CD14-positive monocyte (primary cell): ENCODE measurements at regions not wholly inside any gene's neighbourhood (a gene's known extent, or its start where the extent isn't known, plus 50 kb on each side); places are given as distances from the start of the nearest gene placed in this dataset.

Source experiments
- DNase-seq, 3 donors: peaks; one replicate each; pipeline ENCODE4 v3.0.0-alpha.2; 2011 to 2022
- H2AFZ ChIP-seq: 2 replicates; pipeline ENCODE4 v1.6.0; 2012; ENCODE audit warnings: mild to moderate bottlenecking, low read depth, low read length, inconsistent platforms; ENCODE audit not compliant: insufficient read depth, poor library complexity, severe bottlenecking
- H3K27ac ChIP-seq, 2 donors: 1 replicate in 1 of 2; 2 replicates in 1 of 2; pipeline ENCODE4 v1.5.1; 2012 to 2013; ENCODE audit warnings: low read length in 2 of 2, control low read depth in 1 of 2, inconsistent platforms in 1 of 2, low read depth in 1 of 2, mild to moderate bottlenecking in 1 of 2
- H3K27me3 ChIP-seq, 2 donors: one replicate each; pipeline versions ENCODE4 v1.6.0 to v1.6.1; 2011 to 2013; ENCODE audit warnings: low read length in 2 of 2; ENCODE audit not compliant: control insufficient read depth in 2 of 2, insufficient read depth in 2 of 2
- H3K36me3 ChIP-seq, 2 donors: replicated peaks in 1 of 2; 1 replicate in 1 of 2; 2 replicates in 1 of 2; pipeline versions ENCODE4 v1.5.1 to v1.6.1; 2012 to 2013; ENCODE audit warnings: low read length in 2 of 2, control low read depth in 1 of 2, inconsistent platforms in 1 of 2, mild to moderate bottlenecking in 1 of 2; ENCODE audit not compliant: insufficient read depth in 2 of 2, control insufficient read depth in 1 of 2
- H3K4me1 ChIP-seq, 2 donors: 1 replicate in 1 of 2; 2 replicates in 1 of 2; pipeline versions ENCODE4 v1.5.1 to v1.6.1; 2012 to 2013; ENCODE audit warnings: low read length in 2 of 2, control low read depth in 1 of 2, inconsistent platforms in 1 of 2, mild to moderate bottlenecking in 1 of 2, moderate library complexity in 1 of 2; ENCODE audit not compliant: insufficient read depth in 2 of 2, control insufficient read depth in 1 of 2
- H3K4me2 ChIP-seq: replicated peaks from 2 replicates; pipeline ENCODE3; 2012; ENCODE audit warnings: low read length, moderate library complexity, mild to moderate bottlenecking; ENCODE audit not compliant: poor library complexity, severe bottlenecking; ENCODE audit errors: extremely low read depth
- H3K4me3 ChIP-seq, 3 experiments: fragments of 200-600 bp in 1 of 3; sonication (generic) in 1 of 3; replicated peaks in 1 of 3; 1 replicate in 2 of 3; 2 replicates in 1 of 3; pipeline ENCODE4 v1.5.1; 2011 to 2013; ENCODE audit warnings: low read length in 3 of 3, mild to moderate bottlenecking in 3 of 3, control low read depth in 2 of 3, low read depth in 2 of 3, inconsistent platforms in 1 of 3, moderate library complexity in 1 of 3
- H3K79me2 ChIP-seq: 2 replicates; pipeline ENCODE4 v1.6.0; 2012; ENCODE audit warnings: mild to moderate bottlenecking, control low read depth, inconsistent platforms, low read length, moderate library complexity; ENCODE audit not compliant: insufficient read depth
- H3K9ac ChIP-seq: 2 replicates; pipeline ENCODE4 v1.6.0; 2017; ENCODE audit warnings: low read length, mild to moderate bottlenecking; ENCODE audit not compliant: insufficient read depth, poor library complexity, severe bottlenecking
- H3K9me3 ChIP-seq, 2 donors: replicated peaks in 1 of 2; 1 replicate in 1 of 2; 2 replicates in 1 of 2; pipeline versions ENCODE4 v1.5.1 to v1.6.1; 2012 to 2013; ENCODE audit warnings: low read length in 2 of 2, control low read depth in 1 of 2; ENCODE audit not compliant: control insufficient read depth in 1 of 2, insufficient read depth in 1 of 2
- H4K20me1 ChIP-seq: 2 replicates; pipeline ENCODE4 v1.6.0; 2012; ENCODE audit warnings: mild to moderate bottlenecking, low read length, control low read depth, moderate library complexity; ENCODE audit not compliant: insufficient read depth
- H3K27ac Mint-ChIP-seq, 7 donors: one replicate each; pipeline ENCODE4 v1.8.0; 2020; ENCODE audit warnings: mild to moderate bottlenecking in 7 of 7, mixed read lengths in 7 of 7, moderate library complexity in 6 of 7, inconsistent platforms in 2 of 7
- H3K27me3 Mint-ChIP-seq, 3 donors: one replicate each; pipeline ENCODE4 v1.8.0; 2021 to 2022; ENCODE audit warnings: low read depth in 3 of 3, mild to moderate bottlenecking in 3 of 3, mixed read lengths in 3 of 3, moderate library complexity in 3 of 3, inconsistent platforms in 1 of 3
- H3K36me3 Mint-ChIP-seq, 2 donors: one replicate each; pipeline ENCODE4 v1.8.0; 2020; ENCODE audit warnings: mixed read lengths in 2 of 2, inconsistent platforms in 1 of 2, mild to moderate bottlenecking in 1 of 2
- H3K4me1 Mint-ChIP-seq: one replicate; pipeline ENCODE4 v1.8.0; 2020; ENCODE audit warnings: mild to moderate bottlenecking, mixed read lengths
- H3K4me3 Mint-ChIP-seq, 2 donors: one replicate each; pipeline ENCODE4 v1.8.0; 2020; ENCODE audit warnings: mild to moderate bottlenecking in 2 of 2, mixed read lengths in 2 of 2, moderate library complexity in 1 of 2
- H3K9me3 Mint-ChIP-seq, 7 donors: one replicate each; pipeline ENCODE4 v1.8.0; 2020 to 2022; ENCODE audit warnings: mixed read lengths in 7 of 7, mild to moderate bottlenecking in 6 of 7, moderate library complexity in 6 of 7, inconsistent platforms in 2 of 7
- WGBS: methylation state at CpG from one replicate; pipeline ENCODE4 v1.1.5; 2013; ENCODE audit warnings: missing lambda C conversion rate; ENCODE audit not compliant: insufficient coverage; 5-methylcytosine and 5-hydroxymethylcytosine counted together
- intact Hi-C, 2 donors: fragments of 100-400 bp; cut with micrococcal nuclease; formaldehyde crosslinking; loops; one replicate each; pipeline versions ENCODE4 v1.15.0 to v1.15.1; 2023
- TF ChIP-seq, protein P1 (sequence below): fragments of 200-600 bp; IDR thresholded peaks from one replicate; pipeline ENCODE4 v1.8.0; 2022; ENCODE audit warnings: antibody characterized with exemption, mild to moderate bottlenecking

- no peak overlapping the region for H2AFZ ChIP-seq
- WGBS = no CpG with 5 or more reads among the region's 1 CpG
- no peaks in the 10 kb centered on the region for H4K20me1 ChIP-seq
- H3K9me3 Mint-ChIP-seq = peaks cover 1 to 12% (median 6%) of the 10 kb centered on the region in 7 donors
- no peaks in the 10 kb centered on the region for H3K36me3 ChIP-seq
- H3K27ac Mint-ChIP-seq = no peak overlapping the region
- peaks cover 15 to 17% of the 10 kb centered on the region in 2 donors for H3K9me3 ChIP-seq
- no peak overlapping the region for H3K9ac ChIP-seq
- H3K27ac ChIP-seq = no peak overlapping the region
- no peaks in the 10 kb centered on the region for H3K27me3 ChIP-seq
- H3K4me1 Mint-ChIP-seq = no peaks in the 10 kb centered on the region
- no peaks in the 10 kb centered on the region for H3K4me1 ChIP-seq
- H3K36me3 Mint-ChIP-seq = no peaks in the 10 kb centered on the region
- intact Hi-C loops = no loop called here
- H3K4me3 Mint-ChIP-seq = no peak overlapping the region
- DNase-seq = no peak
- no peak overlapping the region for H3K4me2 ChIP-seq
- no peaks in the 10 kb centered on the region for H3K27me3 Mint-ChIP-seq
- H3K4me3 ChIP-seq = no peak overlapping the region
- TF ChIP-seq, protein P1, sequence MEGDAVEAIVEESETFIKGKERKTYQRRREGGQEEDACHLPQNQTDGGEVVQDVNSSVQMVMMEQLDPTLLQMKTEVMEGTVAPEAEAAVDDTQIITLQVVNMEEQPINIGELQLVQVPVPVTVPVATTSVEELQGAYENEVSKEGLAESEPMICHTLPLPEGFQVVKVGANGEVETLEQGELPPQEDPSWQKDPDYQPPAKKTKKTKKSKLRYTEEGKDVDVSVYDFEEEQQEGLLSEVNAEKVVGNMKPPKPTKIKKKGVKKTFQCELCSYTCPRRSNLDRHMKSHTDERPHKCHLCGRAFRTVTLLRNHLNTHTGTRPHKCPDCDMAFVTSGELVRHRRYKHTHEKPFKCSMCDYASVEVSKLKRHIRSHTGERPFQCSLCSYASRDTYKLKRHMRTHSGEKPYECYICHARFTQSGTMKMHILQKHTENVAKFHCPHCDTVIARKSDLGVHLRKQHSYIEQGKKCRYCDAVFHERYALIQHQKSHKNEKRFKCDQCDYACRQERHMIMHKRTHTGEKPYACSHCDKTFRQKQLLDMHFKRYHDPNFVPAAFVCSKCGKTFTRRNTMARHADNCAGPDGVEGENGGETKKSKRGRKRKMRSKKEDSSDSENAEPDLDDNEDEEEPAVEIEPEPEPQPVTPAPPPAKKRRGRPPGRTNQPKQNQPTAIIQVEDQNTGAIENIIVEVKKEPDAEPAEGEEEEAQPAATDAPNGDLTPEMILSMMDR = no peak
- no peaks in the 10 kb centered on the region for H3K79me2 ChIP-seq
Measured at GRCh38 chr5:105836887-105837286, 1833.8 kb downstream of the EFNA5 start.

DNA sequence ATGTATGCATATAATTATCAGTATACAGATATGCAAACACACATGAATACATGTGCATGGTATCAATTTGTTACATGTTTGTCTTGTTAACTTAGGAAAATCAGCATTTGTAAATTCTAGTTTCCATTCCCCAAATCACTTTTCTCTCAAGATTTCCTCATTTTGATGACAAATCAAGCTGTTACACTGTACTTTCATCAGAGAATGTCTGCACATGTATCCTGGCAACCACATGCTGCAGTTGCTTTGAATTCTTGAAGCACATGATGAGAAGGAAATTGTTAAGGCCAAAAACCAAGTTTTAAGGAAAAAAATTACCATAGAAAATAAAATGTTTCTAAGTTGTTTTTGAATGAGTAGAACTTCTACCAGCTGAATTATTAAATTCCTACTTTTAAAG lies 1834.5 kb downstream of the EFNA5 start:
- Histone ChIP-seq H3K27ac (no peak overlapping the region), H3K9ac (no peak overlapping the region), H3K4me2 (no peak overlapping the region), H3K4me3 (no peak overlapping the region), H4K20me1 (no peaks in the 10 kb centered on the region), H3K36me3 (no peaks in the 10 kb centered on the region), H3K27me3 (no peaks in the 10 kb centered on the region), H3K9me3 (peaks cover 15 to 16% of the 10 kb centered on the region in 2 donors), H2AFZ (no peak overlapping the region), H3K79me2 (no peaks in the 10 kb centered on the region), H3K4me1 (no peaks in the 10 kb centered on the region)
- H3K4me3 Mint-ChIP-seq = no peak overlapping the region
- no peaks in the 10 kb centered on the region for H3K4me1 Mint-ChIP-seq
- no peak for DNase-seq
- TF ChIP-seq, protein P1 = no peak
- intact Hi-C loops = no loop called here
- H3K36me3 Mint-ChIP-seq = no peaks in the 10 kb centered on the region
- H3K9me3 Mint-ChIP-seq = peaks cover 1 to 15% (median 6%) of the 10 kb centered on the region in 7 donors
- no peaks in the 10 kb centered on the region for H3K27me3 Mint-ChIP-seq
- no peak overlapping the region for H3K27ac Mint-ChIP-seq
